Hepatocyte (in vitro differentiated cells): ENCODE measurements at regions not wholly inside any gene's neighbourhood (a gene's known extent, or its start where the extent isn't known, plus 50 kb on each side); places are given as distances from the start of the nearest gene placed in this dataset.

Experiments used
- EZH2 ChIP-seq: fragments of 200-600 bp; sonication (generic); IDR thresholded peaks from 2 replicates; pipeline ENCODE4 v1.6.1; 2016; ENCODE audit warnings: antibody characterized with exemption, mild to moderate bottlenecking, borderline replicate concordance
- TF ChIP-seq, protein P1 (sequence below): fragments of 200-600 bp; sonication (generic); IDR thresholded peaks from 2 replicates; pipeline ENCODE4 v1.5.1; 2016; ENCODE audit warnings: antibody characterized with exemption, mild to moderate bottlenecking; ENCODE audit not compliant: poor library complexity

DNA sequence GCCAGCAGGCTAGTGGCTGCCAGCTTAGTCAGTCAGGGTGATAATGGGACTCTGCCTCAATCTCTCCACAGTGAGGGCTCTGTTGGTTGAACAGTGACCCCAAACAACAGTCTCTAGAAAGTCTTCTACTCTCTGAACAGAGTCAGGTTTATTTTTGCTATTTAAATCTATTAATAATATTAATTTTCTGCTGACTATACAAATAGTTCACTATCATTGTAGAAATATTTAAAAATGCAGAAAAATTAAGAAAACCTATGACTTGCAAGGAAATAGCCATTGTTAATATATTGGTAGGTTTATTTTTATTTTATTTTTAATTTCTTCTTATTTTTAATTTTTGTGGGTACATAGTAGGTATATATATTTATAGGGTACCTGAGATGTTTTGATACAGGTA is 67.9 kb upstream of the AADAT start:
- no peak for TF ChIP-seq EZH2
- TF ChIP-seq, protein P1, sequence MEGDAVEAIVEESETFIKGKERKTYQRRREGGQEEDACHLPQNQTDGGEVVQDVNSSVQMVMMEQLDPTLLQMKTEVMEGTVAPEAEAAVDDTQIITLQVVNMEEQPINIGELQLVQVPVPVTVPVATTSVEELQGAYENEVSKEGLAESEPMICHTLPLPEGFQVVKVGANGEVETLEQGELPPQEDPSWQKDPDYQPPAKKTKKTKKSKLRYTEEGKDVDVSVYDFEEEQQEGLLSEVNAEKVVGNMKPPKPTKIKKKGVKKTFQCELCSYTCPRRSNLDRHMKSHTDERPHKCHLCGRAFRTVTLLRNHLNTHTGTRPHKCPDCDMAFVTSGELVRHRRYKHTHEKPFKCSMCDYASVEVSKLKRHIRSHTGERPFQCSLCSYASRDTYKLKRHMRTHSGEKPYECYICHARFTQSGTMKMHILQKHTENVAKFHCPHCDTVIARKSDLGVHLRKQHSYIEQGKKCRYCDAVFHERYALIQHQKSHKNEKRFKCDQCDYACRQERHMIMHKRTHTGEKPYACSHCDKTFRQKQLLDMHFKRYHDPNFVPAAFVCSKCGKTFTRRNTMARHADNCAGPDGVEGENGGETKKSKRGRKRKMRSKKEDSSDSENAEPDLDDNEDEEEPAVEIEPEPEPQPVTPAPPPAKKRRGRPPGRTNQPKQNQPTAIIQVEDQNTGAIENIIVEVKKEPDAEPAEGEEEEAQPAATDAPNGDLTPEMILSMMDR: no peak
